NCI-H2227 treated with DMSO at 0.1 percent for 48 hours (cell line): ENCODE measurements at regions not wholly inside any gene's neighbourhood (a gene's known extent, or its start where the extent isn't known, plus 50 kb on each side); places are given as distances from the start of the nearest gene placed in this dataset.
"Not testable (repeated sequence)": the region's sequence is repeated elsewhere in the genome, so short reads cannot be mapped to it uniquely, and the experiment has no call there.

Source experiments
- DNase-seq: peaks from one replicate; lab custom pipeline; 2025; lab: John Stamatoyannopoulos, UW

- peak; percentile 34 for DNase-seq
Measured at GRCh38 chr1:223022641-223023473, 120.2 kb downstream of the TLR5 start.

GRCh38 chr1:223023863-223024262 lies 119.2 kb downstream of the TLR5 start:
- no peak for DNase-seq

DNA sequence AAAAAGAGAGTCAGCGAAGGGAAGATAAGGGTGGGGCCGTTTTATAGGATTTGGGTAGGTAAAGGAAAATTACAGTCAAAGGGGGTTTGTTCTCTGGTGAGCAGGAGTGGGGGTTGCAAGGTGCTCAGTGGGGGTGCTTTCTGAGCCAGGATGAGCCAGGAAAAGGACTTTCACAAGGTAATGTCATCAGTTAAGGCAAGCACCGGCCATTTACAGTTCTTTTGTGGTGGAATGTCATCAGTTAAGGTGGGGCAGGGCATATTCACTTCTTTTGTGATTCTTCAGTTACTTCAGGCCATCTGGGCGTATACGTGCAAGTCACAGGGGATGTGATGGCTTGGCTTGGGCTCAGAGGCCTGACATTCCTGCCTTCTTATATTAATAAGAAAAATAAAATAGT lies 118.6 kb downstream of the TLR5 start:
- DNase-seq = not testable (repeated sequence)

DNA sequence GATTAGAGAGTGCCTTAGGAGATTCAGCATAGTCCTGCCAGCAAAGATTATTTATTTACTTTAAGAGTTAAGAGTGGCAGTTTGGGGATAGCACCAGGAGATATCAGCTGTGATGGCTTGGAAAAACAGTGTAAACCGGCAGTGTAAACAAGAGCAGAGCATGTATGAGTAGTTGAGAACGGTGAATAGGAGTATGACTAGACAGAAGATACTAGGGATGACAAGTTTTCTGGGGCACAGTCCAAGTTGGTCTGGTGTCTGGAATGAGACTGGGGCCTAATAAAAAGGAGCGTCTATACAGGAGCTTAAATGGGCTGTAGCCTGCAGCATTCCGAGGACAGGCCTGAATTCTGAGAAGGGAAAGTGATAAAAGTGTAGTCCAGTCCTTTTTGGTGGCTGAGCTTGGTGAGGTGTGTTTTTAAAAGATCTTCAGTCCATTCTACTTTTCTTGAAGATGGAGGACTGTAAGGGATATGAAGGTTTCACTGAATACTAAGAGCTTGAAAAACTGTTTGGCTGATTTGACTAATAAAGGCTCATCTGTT lies 117.8 kb downstream of the TLR5 start:
- not testable (repeated sequence) for DNase-seq

DNA sequence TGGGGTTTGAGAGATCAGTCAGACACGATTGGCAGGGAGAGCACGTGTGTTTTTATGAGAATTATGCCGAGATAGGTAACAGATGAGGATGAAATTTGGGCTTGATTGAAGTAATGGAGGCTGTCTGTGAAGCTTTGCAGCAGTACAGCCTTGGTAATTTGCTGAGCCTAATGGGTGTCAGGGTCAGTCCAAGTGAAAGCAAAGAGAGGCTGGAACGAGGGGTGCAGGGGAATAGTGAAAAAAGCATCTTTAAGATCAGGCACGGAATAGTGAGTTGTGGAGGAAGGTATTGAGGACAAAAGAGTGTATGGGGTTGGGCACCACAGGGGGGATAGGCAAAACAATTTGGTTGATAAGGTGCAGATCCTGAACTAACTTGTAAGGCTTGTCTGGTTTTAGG lies 116.4 kb downstream of the TLR5 start:
- not testable (repeated sequence) for DNase-seq

DNA sequence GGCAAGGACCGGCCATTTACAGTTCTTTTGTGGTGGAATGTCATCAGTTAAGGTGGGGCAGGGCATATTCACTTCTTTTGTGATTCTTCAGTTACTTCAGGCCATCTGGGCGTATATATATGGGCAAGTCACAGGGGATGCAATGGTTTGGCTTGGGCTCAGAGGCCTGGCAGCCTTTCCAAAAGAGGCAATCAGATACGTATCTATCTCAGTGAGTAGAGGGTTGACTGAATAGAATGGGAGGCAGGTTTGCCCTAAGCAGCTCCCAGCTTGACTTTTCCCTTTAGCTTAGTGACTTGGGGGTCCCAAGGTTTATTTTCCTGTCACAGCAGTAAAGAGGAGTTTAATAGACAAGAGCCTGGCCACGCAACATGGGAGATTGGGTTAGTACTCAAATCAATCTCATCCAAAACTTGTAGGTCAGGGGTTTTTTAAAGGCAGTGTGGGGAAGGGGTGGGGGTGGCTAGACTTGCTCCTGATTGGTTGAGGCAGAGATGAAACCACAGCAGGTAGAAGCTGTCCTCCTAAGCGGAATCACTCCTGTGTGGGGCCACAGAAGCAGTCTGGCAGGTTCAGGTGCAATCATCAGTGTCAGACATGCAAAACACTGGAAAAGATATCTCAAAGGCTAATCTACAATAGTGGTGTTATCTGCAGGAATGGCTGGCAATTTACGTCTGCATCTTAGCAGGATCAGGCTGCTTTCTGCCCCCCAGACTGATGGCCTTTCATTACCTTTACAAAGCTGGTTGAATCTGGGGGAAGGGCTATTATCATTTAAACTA lies 112.9 kb downstream of the TLR5 start:
- no peak for DNase-seq

GRCh38 chr1:223030871-223031400 lies 112.1 kb downstream of the TLR5 start:
- DNase-seq = no peak

GRCh38 chr1:223031733-223032601 lies 111.1 kb downstream of the TLR5 start:
- DNase-seq = no peak

- no peak for DNase-seq
Measured at GRCh38 chr1:223033658-223034057, 109.4 kb downstream of the TLR5 start.

DNA sequence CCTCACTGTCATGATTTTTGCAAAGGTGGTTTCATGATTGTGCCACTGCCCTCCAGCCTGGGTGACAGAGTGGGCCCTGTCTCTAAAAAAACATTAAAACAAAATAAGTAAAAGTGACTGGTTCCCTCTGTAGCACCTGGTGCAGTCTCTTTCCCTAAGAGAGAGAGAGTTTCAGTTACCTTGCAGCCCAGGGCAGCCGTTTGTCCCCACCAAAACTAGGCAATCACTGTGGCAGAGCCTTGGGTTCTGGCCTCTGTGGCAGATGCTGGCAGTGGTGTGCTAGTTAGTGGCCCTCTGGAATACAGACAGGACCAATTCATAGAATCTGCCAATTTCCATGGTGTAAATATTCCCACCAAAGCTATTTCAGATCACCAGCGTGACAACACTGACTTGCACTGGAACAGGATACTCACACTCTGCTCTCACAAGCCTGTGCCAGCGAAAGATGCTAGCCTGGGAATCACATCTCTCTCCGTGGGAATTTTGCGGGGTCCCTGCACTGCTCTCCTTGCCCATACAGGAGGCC lies 108.7 kb downstream of the TLR5 start:
- DNase-seq = no peak

DNA sequence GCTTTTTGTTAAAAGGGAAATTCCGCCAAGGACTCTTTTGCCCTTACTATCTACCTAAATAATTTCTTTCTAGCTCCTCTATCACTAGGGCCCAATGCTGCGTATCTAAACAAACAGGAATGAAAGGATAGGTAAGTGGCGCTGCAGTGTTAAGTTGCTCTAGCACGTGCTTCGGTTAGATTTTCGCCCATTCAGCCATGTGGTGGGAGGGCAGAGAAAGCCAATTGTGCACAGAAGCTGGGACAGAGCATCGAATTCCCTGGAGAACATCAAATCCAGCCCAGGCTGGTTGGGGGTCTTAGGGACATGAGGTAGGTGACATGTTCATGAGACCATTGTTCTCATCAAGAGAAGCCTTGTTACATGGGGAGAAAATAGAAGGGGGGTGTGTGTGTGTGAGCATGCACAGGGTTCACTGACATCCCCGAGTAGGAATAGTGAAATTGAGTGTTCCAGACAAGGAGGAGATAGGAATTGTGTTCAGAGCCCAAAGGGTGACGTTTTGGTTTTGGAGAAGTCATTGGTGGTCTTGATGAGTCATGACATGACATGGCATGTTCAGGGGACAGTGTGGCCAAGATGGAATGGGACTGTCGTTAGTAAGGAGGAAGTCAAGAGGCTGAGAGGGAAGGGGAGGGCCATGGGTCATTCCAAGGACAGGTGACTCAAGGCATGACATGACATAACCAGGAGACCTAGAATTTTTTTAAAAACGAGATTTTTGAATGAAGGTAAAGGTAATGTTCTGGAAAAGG lies 107.1 kb downstream of the TLR5 start:
- no peak for DNase-seq

- peak; percentile 91 for DNase-seq
Measured at GRCh38 chr1:223036479-223036845, 106.6 kb downstream of the TLR5 start.

DNA sequence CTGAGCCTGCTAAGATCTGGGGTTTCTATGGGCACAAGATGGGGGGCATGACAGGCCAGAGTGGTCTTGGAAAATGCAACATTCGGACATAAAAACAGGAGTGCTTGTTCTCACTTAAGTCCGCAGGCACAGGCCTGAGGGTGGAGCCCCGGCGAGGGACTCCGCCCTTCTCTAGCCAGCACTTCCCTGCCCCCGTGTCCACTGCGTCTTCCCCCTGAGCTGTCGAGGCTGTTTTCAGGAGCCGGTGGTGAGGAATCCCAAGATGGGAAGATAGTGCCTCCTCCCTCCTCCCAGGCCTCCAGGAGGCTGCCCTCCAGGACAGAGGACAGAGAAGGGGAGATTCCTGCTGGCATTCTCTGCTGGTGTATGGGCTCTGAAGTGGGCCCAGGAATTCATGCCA lies 105.2 kb downstream of the TLR5 start:
- DNase-seq = no peak

DNA sequence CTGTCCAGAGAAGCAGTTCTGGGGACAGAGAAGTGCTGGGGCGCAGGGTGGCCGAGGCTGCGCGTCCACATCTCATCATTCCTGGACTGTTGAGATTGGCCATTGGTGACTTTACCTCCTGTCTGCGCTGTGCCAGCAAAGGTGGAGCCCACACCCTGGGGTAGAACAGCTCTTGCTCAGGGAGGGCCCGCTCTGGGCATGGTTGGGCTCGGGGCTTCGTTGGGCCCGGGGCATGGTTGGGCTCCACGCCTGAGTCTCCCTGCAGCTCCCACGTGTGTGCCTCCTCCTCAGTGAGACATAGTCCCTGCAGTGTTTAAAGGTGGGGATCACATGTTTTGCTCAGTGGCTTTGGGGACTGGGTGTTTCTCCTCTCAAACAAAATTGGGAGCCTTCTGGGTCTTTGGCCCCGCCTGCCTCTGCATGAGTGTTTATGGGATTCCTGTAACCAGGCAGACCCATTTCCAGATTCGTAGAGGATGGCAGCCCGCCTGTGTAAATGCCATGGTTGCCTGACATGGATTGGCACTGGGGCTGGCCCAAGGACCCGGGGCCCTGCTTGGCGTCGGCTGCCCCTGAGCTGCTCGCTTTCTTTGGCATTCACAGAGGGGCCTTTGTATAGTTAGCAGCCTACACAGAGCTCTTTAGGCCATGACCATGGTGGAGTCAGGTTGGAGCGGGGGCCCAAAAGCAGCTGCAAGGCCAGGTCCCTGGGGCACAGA lies 104.6 kb downstream of the TLR5 start:
- no peak for DNase-seq

DNA sequence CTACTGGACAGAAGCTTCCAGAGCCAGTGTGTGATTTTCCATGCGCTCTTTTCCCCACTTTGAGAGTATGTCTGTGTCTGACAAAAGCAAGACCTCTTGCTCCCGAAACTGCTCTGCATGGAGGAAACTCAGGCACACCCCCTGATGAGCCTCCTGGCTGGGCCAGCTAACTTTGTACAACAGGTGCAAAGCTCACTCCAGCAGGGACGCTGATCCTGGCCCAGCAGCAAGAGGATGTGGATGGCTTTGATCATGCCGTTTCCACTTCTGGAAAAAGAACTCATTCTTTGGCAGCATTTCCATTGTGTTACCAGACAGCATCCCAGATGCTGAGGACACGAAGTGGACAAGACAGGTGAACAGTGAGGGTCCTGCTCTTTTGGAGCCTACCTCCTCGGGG lies 103.1 kb downstream of the TLR5 start:
- DNase-seq = no peak

DNA sequence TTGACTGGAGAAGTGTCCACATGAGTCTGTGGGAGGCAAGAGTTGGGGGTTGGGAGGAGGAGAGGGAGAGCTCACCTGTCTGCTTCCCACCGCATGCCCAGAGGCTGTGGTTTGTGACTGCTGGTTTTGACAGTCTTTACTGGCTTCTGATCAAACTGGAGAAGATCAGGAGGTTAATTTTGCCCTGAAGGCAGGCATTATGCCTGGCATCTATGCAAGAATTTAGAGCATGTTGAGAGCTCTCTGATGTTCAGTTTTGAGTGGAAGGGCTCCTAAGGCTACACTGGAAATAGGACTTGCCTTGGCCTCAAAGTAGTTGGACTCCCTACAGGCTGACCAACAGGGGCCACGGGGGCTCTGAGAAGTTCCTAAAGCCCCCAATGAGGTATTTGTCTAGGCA lies 101.6 kb downstream of the TLR5 start:
- DNase-seq = no peak

- DNase-seq = no peak
Measured at GRCh38 chr1:223045164-223045957, 97.7 kb downstream of the TLR5 start.

DNA sequence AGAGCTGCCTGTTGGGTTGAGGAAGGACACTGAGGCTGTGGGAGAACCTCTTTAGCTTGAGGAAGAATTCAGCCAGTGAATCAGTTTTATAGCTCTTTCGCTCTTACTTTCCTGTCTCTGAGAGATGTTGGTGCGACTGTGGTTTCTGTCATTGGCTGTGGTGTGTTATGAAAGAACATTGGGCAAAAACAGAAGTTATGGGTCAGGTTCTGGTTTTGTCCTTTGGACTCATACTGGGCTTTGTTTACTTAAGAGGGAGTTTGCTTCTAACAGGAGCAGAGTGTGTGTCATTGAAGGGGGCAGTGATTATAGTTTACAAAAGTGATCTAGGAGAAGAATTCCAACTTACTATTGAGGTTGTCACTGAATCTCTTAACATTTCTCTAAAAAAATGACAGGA lies 97.0 kb downstream of the TLR5 start:
- no peak for DNase-seq

GRCh38 chr1:223046463-223046862 lies 96.6 kb downstream of the TLR5 start:
- not testable (repeated sequence) for DNase-seq
